ENCODE measurements at regions not wholly inside any gene's neighbourhood (a gene's known extent, or its start where the extent isn't known, plus 50 kb on each side); places are given as distances from the start of the nearest gene placed in this dataset.

DNA sequence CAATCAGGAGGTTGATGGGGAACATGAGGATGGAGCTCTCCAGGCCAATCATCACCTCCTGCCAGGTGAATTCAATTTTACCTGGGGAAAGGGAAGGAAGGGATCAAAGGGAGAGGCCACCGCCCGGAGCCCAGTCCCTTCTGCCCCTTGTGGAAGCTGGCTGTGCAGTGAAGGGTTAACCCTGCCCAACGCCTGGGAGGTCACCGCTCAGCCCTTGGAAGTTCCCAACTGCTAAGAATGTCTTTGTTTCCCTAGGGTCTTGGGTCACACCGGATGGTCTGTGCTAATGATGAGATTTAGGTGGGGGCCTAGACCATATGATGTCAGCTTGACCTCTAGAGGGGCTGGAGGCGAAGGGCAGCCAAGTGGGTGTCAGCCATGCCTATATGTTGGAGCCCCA lies 52.1 kb upstream of the GCSH start:
- no peak for TF ChIP-seq EZH2 (IDR thresholded peaks at IDR 0.05; ENCODE audit: low read length)
- TF ChIP-seq, protein P1, sequence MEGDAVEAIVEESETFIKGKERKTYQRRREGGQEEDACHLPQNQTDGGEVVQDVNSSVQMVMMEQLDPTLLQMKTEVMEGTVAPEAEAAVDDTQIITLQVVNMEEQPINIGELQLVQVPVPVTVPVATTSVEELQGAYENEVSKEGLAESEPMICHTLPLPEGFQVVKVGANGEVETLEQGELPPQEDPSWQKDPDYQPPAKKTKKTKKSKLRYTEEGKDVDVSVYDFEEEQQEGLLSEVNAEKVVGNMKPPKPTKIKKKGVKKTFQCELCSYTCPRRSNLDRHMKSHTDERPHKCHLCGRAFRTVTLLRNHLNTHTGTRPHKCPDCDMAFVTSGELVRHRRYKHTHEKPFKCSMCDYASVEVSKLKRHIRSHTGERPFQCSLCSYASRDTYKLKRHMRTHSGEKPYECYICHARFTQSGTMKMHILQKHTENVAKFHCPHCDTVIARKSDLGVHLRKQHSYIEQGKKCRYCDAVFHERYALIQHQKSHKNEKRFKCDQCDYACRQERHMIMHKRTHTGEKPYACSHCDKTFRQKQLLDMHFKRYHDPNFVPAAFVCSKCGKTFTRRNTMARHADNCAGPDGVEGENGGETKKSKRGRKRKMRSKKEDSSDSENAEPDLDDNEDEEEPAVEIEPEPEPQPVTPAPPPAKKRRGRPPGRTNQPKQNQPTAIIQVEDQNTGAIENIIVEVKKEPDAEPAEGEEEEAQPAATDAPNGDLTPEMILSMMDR (optimal IDR thresholded peaks at IDR 0.05 in 1 of 3, IDR thresholded peaks at IDR 0.05 in 1 of 3, conservative IDR thresholded peaks at IDR 0.05 in 1 of 3; ENCODE audit: extremely low read depth in 1 of 3, insufficient read depth in 2 of 3, low read length in 3 of 3): no peak
